CD14-positive monocyte (primary cell): ENCODE measurements at regions not wholly inside any gene's neighbourhood (a gene's known extent, or its start where the extent isn't known, plus 50 kb on each side); places are given as distances from the start of the nearest gene placed in this dataset.

Experiments used
- DNase-seq, 3 donors: peaks; one replicate each; pipeline ENCODE4 v3.0.0-alpha.2; 2011 to 2022
- H2AFZ ChIP-seq: 2 replicates; pipeline ENCODE4 v1.6.0; 2012; ENCODE audit warnings: mild to moderate bottlenecking, low read depth, low read length, inconsistent platforms; ENCODE audit not compliant: insufficient read depth, poor library complexity, severe bottlenecking
- H3K27ac ChIP-seq, 2 donors: 1 replicate in 1 of 2; 2 replicates in 1 of 2; pipeline ENCODE4 v1.5.1; 2012 to 2013; ENCODE audit warnings: low read length in 2 of 2, control low read depth in 1 of 2, inconsistent platforms in 1 of 2, low read depth in 1 of 2, mild to moderate bottlenecking in 1 of 2
- H3K27me3 ChIP-seq, 2 donors: one replicate each; pipeline versions ENCODE4 v1.6.0 to v1.6.1; 2011 to 2013; ENCODE audit warnings: low read length in 2 of 2; ENCODE audit not compliant: control insufficient read depth in 2 of 2, insufficient read depth in 2 of 2
- H3K36me3 ChIP-seq, 2 donors: replicated peaks in 1 of 2; 1 replicate in 1 of 2; 2 replicates in 1 of 2; pipeline versions ENCODE4 v1.5.1 to v1.6.1; 2012 to 2013; ENCODE audit warnings: low read length in 2 of 2, control low read depth in 1 of 2, inconsistent platforms in 1 of 2, mild to moderate bottlenecking in 1 of 2; ENCODE audit not compliant: insufficient read depth in 2 of 2, control insufficient read depth in 1 of 2
- H3K4me1 ChIP-seq, 2 donors: 1 replicate in 1 of 2; 2 replicates in 1 of 2; pipeline versions ENCODE4 v1.5.1 to v1.6.1; 2012 to 2013; ENCODE audit warnings: low read length in 2 of 2, control low read depth in 1 of 2, inconsistent platforms in 1 of 2, mild to moderate bottlenecking in 1 of 2, moderate library complexity in 1 of 2; ENCODE audit not compliant: insufficient read depth in 2 of 2, control insufficient read depth in 1 of 2
- H3K4me2 ChIP-seq: replicated peaks from 2 replicates; pipeline ENCODE3; 2012; ENCODE audit warnings: low read length, moderate library complexity, mild to moderate bottlenecking; ENCODE audit not compliant: poor library complexity, severe bottlenecking; ENCODE audit errors: extremely low read depth
- H3K4me3 ChIP-seq, 3 experiments: fragments of 200-600 bp in 1 of 3; sonication (generic) in 1 of 3; replicated peaks in 1 of 3; 1 replicate in 2 of 3; 2 replicates in 1 of 3; pipeline ENCODE4 v1.5.1; 2011 to 2013; ENCODE audit warnings: low read length in 3 of 3, mild to moderate bottlenecking in 3 of 3, control low read depth in 2 of 3, low read depth in 2 of 3, inconsistent platforms in 1 of 3, moderate library complexity in 1 of 3
- H3K79me2 ChIP-seq: 2 replicates; pipeline ENCODE4 v1.6.0; 2012; ENCODE audit warnings: mild to moderate bottlenecking, control low read depth, inconsistent platforms, low read length, moderate library complexity; ENCODE audit not compliant: insufficient read depth
- H3K9ac ChIP-seq: 2 replicates; pipeline ENCODE4 v1.6.0; 2017; ENCODE audit warnings: low read length, mild to moderate bottlenecking; ENCODE audit not compliant: insufficient read depth, poor library complexity, severe bottlenecking
- H3K9me3 ChIP-seq, 2 donors: replicated peaks in 1 of 2; 1 replicate in 1 of 2; 2 replicates in 1 of 2; pipeline versions ENCODE4 v1.5.1 to v1.6.1; 2012 to 2013; ENCODE audit warnings: low read length in 2 of 2, control low read depth in 1 of 2; ENCODE audit not compliant: control insufficient read depth in 1 of 2, insufficient read depth in 1 of 2
- H4K20me1 ChIP-seq: 2 replicates; pipeline ENCODE4 v1.6.0; 2012; ENCODE audit warnings: mild to moderate bottlenecking, low read length, control low read depth, moderate library complexity; ENCODE audit not compliant: insufficient read depth
- H3K27ac Mint-ChIP-seq, 7 donors: one replicate each; pipeline ENCODE4 v1.8.0; 2020; ENCODE audit warnings: mild to moderate bottlenecking in 7 of 7, mixed read lengths in 7 of 7, moderate library complexity in 6 of 7, inconsistent platforms in 2 of 7
- H3K27me3 Mint-ChIP-seq, 3 donors: one replicate each; pipeline ENCODE4 v1.8.0; 2021 to 2022; ENCODE audit warnings: low read depth in 3 of 3, mild to moderate bottlenecking in 3 of 3, mixed read lengths in 3 of 3, moderate library complexity in 3 of 3, inconsistent platforms in 1 of 3
- H3K36me3 Mint-ChIP-seq, 2 donors: one replicate each; pipeline ENCODE4 v1.8.0; 2020; ENCODE audit warnings: mixed read lengths in 2 of 2, inconsistent platforms in 1 of 2, mild to moderate bottlenecking in 1 of 2
- H3K4me1 Mint-ChIP-seq: one replicate; pipeline ENCODE4 v1.8.0; 2020; ENCODE audit warnings: mild to moderate bottlenecking, mixed read lengths
- H3K4me3 Mint-ChIP-seq, 2 donors: one replicate each; pipeline ENCODE4 v1.8.0; 2020; ENCODE audit warnings: mild to moderate bottlenecking in 2 of 2, mixed read lengths in 2 of 2, moderate library complexity in 1 of 2
- H3K9me3 Mint-ChIP-seq, 7 donors: one replicate each; pipeline ENCODE4 v1.8.0; 2020 to 2022; ENCODE audit warnings: mixed read lengths in 7 of 7, mild to moderate bottlenecking in 6 of 7, moderate library complexity in 6 of 7, inconsistent platforms in 2 of 7
- WGBS: methylation state at CpG from one replicate; pipeline ENCODE4 v1.1.5; 2013; ENCODE audit warnings: missing lambda C conversion rate; ENCODE audit not compliant: insufficient coverage; 5-methylcytosine and 5-hydroxymethylcytosine counted together
- intact Hi-C, 2 donors: fragments of 100-400 bp; cut with micrococcal nuclease; formaldehyde crosslinking; loops; one replicate each; pipeline versions ENCODE4 v1.15.0 to v1.15.1; 2023
- TF ChIP-seq, protein P1 (sequence below): fragments of 200-600 bp; IDR thresholded peaks from one replicate; pipeline ENCODE4 v1.8.0; 2022; ENCODE audit warnings: antibody characterized with exemption, mild to moderate bottlenecking

GRCh38 chr11:13091373-13091772, 82.3 kb downstream of the RASSF10 start:
- Histone ChIP-seq H3K9ac (no peak overlapping the region), H3K4me1 (no peaks in the 10 kb centered on the region), H3K4me2 (no peak overlapping the region), H3K27me3 (no peaks in the 10 kb centered on the region), H3K79me2 (no peaks in the 10 kb centered on the region), H3K9me3 (no peaks in the 10 kb centered on the region), H4K20me1 (no peaks in the 10 kb centered on the region), H2AFZ (no peak overlapping the region), H3K36me3 (no peaks in the 10 kb centered on the region), H3K4me3 (no peak overlapping the region), H3K27ac (no peak overlapping the region)
- H3K36me3 Mint-ChIP-seq, result no peaks in the 10 kb centered on the region
- peaks cover 0 to 6% (median under 1%) of the 10 kb centered on the region in 3 donors for H3K27me3 Mint-ChIP-seq
- peaks cover 0 to 11% (median 2%) of the 10 kb centered on the region in 7 donors for H3K9me3 Mint-ChIP-seq
- H3K4me3 Mint-ChIP-seq, result no peak overlapping the region
- TF ChIP-seq, protein P1, sequence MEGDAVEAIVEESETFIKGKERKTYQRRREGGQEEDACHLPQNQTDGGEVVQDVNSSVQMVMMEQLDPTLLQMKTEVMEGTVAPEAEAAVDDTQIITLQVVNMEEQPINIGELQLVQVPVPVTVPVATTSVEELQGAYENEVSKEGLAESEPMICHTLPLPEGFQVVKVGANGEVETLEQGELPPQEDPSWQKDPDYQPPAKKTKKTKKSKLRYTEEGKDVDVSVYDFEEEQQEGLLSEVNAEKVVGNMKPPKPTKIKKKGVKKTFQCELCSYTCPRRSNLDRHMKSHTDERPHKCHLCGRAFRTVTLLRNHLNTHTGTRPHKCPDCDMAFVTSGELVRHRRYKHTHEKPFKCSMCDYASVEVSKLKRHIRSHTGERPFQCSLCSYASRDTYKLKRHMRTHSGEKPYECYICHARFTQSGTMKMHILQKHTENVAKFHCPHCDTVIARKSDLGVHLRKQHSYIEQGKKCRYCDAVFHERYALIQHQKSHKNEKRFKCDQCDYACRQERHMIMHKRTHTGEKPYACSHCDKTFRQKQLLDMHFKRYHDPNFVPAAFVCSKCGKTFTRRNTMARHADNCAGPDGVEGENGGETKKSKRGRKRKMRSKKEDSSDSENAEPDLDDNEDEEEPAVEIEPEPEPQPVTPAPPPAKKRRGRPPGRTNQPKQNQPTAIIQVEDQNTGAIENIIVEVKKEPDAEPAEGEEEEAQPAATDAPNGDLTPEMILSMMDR, result no peak
- intact Hi-C loops, result no loop called here
- no peaks in the 10 kb centered on the region for H3K4me1 Mint-ChIP-seq
- DNase-seq, result no peak
- no peak overlapping the region for H3K27ac Mint-ChIP-seq

DNA sequence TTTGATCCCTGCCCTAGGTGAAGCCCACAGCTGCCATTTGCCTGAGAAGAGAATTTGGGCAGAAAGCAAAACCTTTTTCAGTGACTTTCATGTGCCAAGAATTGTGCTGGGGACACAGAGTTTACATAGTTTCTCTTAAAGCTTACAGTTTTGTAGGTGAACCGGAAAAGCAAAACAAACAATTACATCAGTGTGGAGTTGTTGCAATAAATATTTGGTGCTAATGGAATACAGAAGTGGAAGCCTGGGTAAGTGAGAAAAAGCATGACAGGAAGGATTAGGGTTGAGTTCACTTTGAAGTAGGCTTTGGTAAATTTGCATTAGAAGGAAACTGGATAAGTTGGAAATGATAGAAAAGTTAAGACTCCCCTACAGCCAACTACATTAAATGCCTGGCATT, 82.7 kb downstream of the RASSF10 start:
- Histone ChIP-seq H3K27ac (no peak overlapping the region), H3K36me3 (no peaks in the 10 kb centered on the region), H3K27me3 (no peaks in the 10 kb centered on the region), H3K9ac (no peak overlapping the region), H3K4me1 (no peaks in the 10 kb centered on the region), H3K79me2 (no peaks in the 10 kb centered on the region), H4K20me1 (no peaks in the 10 kb centered on the region), H3K9me3 (no peaks in the 10 kb centered on the region), H3K4me2 (no peak overlapping the region), H3K4me3 (no peak overlapping the region), H2AFZ (no peak overlapping the region)
- Mint-ChIP-seq H3K4me1 (no peaks in the 10 kb centered on the region), H3K27me3 (peaks cover 0 to 6% (median 0%) of the 10 kb centered on the region in 3 donors), H3K4me3 (no peak overlapping the region), H3K36me3 (no peaks in the 10 kb centered on the region), H3K27ac (no peak overlapping the region), H3K9me3 (peaks cover 0 to 11% (median 2%) of the 10 kb centered on the region in 7 donors)
- intact Hi-C loops, result no loop called here
- DNase-seq, result no peak
- 100% methylated on average over 1 of the region's 1 CpG for WGBS
- TF ChIP-seq, protein P1, result no peak
